Right hindlimb (tissue), 1 donor: ENCODE measurements at regions not wholly inside any gene's neighbourhood (a gene's known extent, or its start where the extent isn't known, plus 50 kb on each side); places are given as distances from the start of the nearest gene placed in this dataset.

Source experiments
- DNase-seq: peaks from one replicate; pipeline ENCODE4 v3.0.0-alpha.2; 2018

- no peak for DNase-seq
These were observed 239.5 kb downstream of the TGFB2 start for GRCh38 chr1:218584418-218585155.

GRCh38 chr1:218585511-218586184 is 240.5 kb downstream of the TGFB2 start:
- peak; percentile 78 for DNase-seq

GRCh38 chr1:218587900-218588299 is 242.8 kb downstream of the TGFB2 start:
- no peak for DNase-seq

- no peak for DNase-seq
These were observed 243.5 kb downstream of the TGFB2 start for GRCh38 chr1:218588540-218589172.

- no peak for DNase-seq
These were observed 244.4 kb downstream of the TGFB2 start for GRCh38 chr1:218589487-218589886.

GRCh38 chr1:218591966-218592365 is 246.8 kb downstream of the TGFB2 start:
- no peak for DNase-seq

- DNase-seq, result no peak
These were observed 247.6 kb downstream of the TGFB2 start for GRCh38 chr1:218592688-218593087.

- no peak for DNase-seq
These were observed 255.8 kb downstream of the TGFB2 start for GRCh38 chr1:218600968-218601367.

- DNase-seq, result no peak
These were observed 259.1 kb downstream of the TGFB2 start for GRCh38 chr1:218604217-218604616.

- no peak for DNase-seq
These were observed 266.9 kb downstream of the TGFB2 start for GRCh38 chr1:218611916-218612585.

GRCh38 chr1:218613105-218613504 is 268.0 kb downstream of the TGFB2 start:
- no peak for DNase-seq

GRCh38 chr1:218614031-218614430 is 268.9 kb downstream of the TGFB2 start:
- DNase-seq, result peak; percentile 39

GRCh38 chr1:218616681-218617080 is 271.5 kb downstream of the TGFB2 start:
- DNase-seq, result no peak

GRCh38 chr1:218617986-218618385 is 272.9 kb downstream of the TGFB2 start:
- DNase-seq, result no peak

- no peak for DNase-seq
These were observed 275.8 kb downstream of the TGFB2 start for GRCh38 chr1:218620956-218621355.

GRCh38 chr1:218624052-218624451 is 278.9 kb downstream of the TGFB2 start:
- DNase-seq, result no peak

- DNase-seq, result no peak
These were observed 280.3 kb downstream of the TGFB2 start for GRCh38 chr1:218625393-218625792.

GRCh38 chr1:218633238-218633988 is 288.3 kb downstream of the TGFB2 start:
- peak; percentile 75 for DNase-seq

GRCh38 chr1:218634212-218634611 is 289.1 kb downstream of the TGFB2 start:
- no peak for DNase-seq

GRCh38 chr1:218636548-218636947 is 291.4 kb downstream of the TGFB2 start:
- DNase-seq, result no peak

- DNase-seq, result no peak
These were observed 295.0 kb downstream of the TGFB2 start for GRCh38 chr1:218640173-218640572.
